ENCODE measurements at regions not wholly inside any gene's neighbourhood (a gene's known extent, or its start where the extent isn't known, plus 50 kb on each side); places are given as distances from the start of the nearest gene placed in this dataset.

DNA sequence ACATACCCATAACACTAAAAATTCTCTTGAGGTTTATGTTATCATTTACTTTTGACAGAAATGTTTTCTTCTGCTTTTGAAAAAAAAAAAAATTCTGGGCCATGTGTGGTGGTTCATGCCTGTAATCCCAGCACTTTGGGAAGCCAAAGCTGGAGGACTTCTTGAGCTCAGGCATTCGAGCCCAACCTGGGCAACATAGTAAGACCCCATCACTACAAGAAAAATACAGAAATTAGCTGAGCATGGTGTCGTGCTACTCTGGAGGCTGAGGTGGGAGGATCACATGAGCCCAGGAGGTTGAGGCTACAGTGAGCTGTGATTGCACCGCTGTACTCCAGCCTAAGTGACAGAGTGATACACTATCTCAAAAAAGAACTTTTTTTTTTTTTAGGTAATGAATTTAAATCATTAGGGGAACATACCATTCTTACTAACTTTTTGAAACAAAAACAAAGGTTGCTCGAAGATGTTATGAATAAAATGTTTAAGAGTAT is 148.8 kb upstream of the DMRT1 start (continued):
- no peak for TF ChIP-seq MYC (IDR thresholded peaks at IDR 0.05; ENCODE audit: borderline replicate concordance, low read length)
- TF ChIP-seq CHD2 (IDR thresholded peaks at IDR 0.05; ENCODE audit: low read length, partially characterized antibody), result no peak
- TF ChIP-seq NFE2L2 (conservative IDR thresholded peaks at IDR 0.05; ENCODE audit: low read length), result no peak
- TF ChIP-seq, protein P1, sequence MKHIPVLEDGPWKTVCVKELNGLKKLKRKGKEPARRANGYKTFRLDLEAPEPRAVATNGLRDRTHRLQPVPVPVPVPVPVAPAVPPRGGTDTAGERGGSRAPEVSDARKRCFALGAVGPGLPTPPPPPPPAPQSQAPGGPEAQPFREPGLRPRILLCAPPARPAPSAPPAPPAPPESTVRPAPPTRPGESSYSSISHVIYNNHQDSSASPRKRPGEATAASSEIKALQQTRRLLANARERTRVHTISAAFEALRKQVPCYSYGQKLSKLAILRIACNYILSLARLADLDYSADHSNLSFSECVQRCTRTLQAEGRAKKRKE (CRISPR knock-in tag; IDR thresholded peaks at IDR 0.05; ENCODE audit: low read depth), result no peak
- no peak for TF ChIP-seq SMC3 (IDR thresholded peaks at IDR 0.05)
- TF ChIP-seq RAD21 (conservative IDR thresholded peaks at IDR 0.05 in 1 of 2, IDR thresholded peaks at IDR 0.05 in 1 of 2), result no peak
- no peak for TF ChIP-seq NR3C1 (IDR thresholded peaks at IDR 0.05)
- TF ChIP-seq ZSCAN20 (CRISPR knock-in tag; IDR thresholded peaks at IDR 0.05), result no peak
- TF ChIP-seq RNF2 (IDR thresholded peaks at IDR 0.05; ENCODE audit: borderline replicate concordance, low read depth), result no peak

DNA sequence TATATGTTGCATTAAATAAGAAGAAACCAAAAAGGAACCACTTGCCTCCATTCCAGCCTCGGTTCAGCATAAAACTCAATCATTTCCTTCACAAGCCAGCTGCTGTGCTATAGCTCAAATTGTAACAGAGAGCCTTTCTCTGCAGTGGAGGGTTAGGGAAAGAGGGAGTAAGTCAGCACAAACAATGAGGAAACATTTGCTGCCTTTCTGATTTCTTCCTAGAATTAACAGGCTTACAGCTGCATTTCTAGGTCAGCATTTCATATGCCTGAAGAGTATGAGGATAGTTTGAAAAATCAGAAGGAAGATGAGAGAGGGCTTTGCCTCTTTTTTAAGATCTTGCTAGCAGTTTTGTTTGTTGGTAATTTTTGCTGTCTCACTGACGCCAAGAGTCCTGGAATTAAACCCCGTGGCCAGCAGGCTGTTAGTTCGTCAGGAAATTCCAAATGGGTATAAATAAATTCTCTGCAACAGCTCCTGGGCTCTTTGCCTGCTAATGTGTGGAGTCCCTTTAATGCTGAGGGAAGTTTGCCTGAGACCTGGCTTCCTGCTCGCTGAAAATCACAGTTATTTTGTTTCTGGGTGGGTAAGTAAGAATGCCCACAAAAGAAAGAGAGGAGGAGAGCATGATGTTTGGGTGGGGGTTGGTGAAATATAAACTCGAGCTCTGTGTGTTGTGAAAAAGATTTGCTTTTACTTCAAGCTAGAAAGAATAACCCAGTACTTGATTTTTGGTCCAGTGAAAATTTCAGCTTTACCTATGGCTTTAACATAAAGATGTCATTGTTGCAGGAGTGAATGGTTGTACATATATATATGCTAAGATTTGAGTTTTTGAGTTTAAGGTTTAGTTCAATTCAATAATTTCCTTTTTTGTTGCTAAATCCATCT is 148.1 kb upstream of the DMRT1 start:
- Histone ChIP-seq H3K4me2 (peak overlapping the region; percentile 74), H3K4me3 (peak overlapping the region; percentile 16; the same call in 1 of the 3 replicates), H3K4me1 (peaks cover 60% of the 10 kb centered on the region), H3K9me3 (no peaks in the 10 kb centered on the region), H3K27ac (peak overlapping the region; percentile 78 to 82)
- ChIA-PET CTCF (interaction anchor here (0.7 to 2.5 kb wide), 16 partner anchors 9 to 344 kb away, joined by 3 to 14 read pairs (median 3); no protein-coding TSS in a partner anchor), POLR2A (interaction anchor here (0.5 to 2.0 kb wide), 3 partner anchors 9 to 17 kb away, joined by 3 to 7 read pairs (median 4); no protein-coding TSS in a partner anchor)
- TF ChIP-seq CEBPB (IDR thresholded peaks at IDR 0.05) (no peak), TFCP2L1 (CRISPR knock-in tag; IDR thresholded peaks at IDR 0.05) (no peak), CBX8 (IDR thresholded peaks at IDR 0.05) (no peak), MAFK (IDR thresholded peaks at IDR 0.05; ENCODE audit: partially characterized antibody) (no peak), EHF (CRISPR knock-in tag; IDR thresholded peaks at IDR 0.05) (no peak), EP300 (IDR thresholded peaks at IDR 0.05) (no peak), HOXA7 (CRISPR knock-in tag; IDR thresholded peaks at IDR 0.05) (no peak), BHLHE40 (IDR thresholded peaks at IDR 0.05; ENCODE audit: low read depth, low read length) (no peak), RAD21 (conservative IDR thresholded peaks at IDR 0.05 in 1 of 2, IDR thresholded peaks at IDR 0.05 in 1 of 2) (no peak), CBX2 (IDR thresholded peaks at IDR 0.05; ENCODE audit: borderline replicate concordance, low read depth) (no peak), KDM5A (IDR thresholded peaks at IDR 0.05) (no peak), RFX5 (IDR thresholded peaks at IDR 0.05) (no peak), MYC (IDR thresholded peaks at IDR 0.05; ENCODE audit: borderline replicate concordance, low read length) (no peak)
- TF ChIP-seq, protein P2, sequence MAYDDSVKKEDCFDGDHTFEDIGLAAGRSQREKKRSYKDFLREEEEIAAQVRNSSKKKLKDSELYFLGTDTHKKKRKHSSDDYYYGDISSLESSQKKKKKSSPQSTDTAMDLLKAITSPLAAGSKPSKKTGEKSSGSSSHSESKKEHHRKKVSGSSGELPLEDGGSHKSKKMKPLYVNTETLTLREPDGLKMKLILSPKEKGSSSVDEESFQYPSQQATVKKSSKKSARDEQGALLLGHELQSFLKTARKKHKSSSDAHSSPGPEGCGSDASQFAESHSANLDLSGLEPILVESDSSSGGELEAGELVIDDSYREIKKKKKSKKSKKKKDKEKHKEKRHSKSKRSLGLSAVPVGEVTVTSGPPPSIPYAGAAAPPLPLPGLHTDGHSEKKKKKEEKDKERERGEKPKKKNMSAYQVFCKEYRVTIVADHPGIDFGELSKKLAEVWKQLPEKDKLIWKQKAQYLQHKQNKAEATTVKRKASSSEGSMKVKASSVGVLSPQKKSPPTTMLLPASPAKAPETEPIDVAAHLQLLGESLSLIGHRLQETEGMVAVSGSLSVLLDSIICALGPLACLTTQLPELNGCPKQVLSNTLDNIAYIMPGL (CRISPR knock-in tag; IDR thresholded peaks at IDR 0.05; ENCODE audit: borderline replicate concordance), result no peak
- TF ChIP-seq, protein P3, sequence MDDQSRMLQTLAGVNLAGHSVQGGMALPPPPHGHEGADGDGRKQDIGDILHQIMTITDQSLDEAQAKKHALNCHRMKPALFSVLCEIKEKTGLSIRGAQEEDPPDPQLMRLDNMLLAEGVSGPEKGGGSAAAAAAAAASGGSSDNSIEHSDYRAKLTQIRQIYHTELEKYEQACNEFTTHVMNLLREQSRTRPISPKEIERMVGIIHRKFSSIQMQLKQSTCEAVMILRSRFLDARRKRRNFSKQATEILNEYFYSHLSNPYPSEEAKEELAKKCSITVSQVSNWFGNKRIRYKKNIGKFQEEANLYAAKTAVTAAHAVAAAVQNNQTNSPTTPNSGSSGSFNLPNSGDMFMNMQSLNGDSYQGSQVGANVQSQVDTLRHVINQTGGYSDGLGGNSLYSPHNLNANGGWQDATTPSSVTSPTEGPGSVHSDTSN (IDR thresholded peaks at IDR 0.05), result no peak
- TF ChIP-seq, protein P4, sequence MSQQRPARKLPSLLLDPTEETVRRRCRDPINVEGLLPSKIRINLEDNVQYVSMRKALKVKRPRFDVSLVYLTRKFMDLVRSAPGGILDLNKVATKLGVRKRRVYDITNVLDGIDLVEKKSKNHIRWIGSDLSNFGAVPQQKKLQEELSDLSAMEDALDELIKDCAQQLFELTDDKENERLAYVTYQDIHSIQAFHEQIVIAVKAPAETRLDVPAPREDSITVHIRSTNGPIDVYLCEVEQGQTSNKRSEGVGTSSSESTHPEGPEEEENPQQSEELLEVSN (IDR thresholded peaks at IDR 0.05; ENCODE audit: borderline replicate concordance, low read depth), result no peak
- TF ChIP-seq, protein P5, sequence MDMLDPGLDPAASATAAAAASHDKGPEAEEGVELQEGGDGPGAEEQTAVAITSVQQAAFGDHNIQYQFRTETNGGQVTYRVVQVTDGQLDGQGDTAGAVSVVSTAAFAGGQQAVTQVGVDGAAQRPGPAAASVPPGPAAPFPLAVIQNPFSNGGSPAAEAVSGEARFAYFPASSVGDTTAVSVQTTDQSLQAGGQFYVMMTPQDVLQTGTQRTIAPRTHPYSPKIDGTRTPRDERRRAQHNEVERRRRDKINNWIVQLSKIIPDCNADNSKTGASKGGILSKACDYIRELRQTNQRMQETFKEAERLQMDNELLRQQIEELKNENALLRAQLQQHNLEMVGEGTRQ (IDR thresholded peaks at IDR 0.05), result no peak
- DNase-seq (ENCODE audit: low read depth in 1 of 2, low spot score in 1 of 2) (no peak), ATAC-seq (peak in 1 of 2 experiments; percentile 27; a peak in 3 of 6 replicates), FAIRE-seq (no peak)
- 5% methylated on average over 6 of the region's 6 CpGs for WGBS (ENCODE audit: missing lambda C conversion rate)

Measured in A549 (cell line).